NCI-H128 (cell line): ENCODE measurements at regions not wholly inside any gene's neighbourhood (a gene's known extent, or its start where the extent isn't known, plus 50 kb on each side); places are given as distances from the start of the nearest gene placed in this dataset.
A peak's percentile ranks its signal among the peaks of the same experiment; 100 is the strongest.

Experiments
- DNase-seq: peaks from one replicate; lab custom pipeline; 2025; ENCODE audit not compliant: unreplicated experiment; lab: John Stamatoyannopoulos, UW

DNA sequence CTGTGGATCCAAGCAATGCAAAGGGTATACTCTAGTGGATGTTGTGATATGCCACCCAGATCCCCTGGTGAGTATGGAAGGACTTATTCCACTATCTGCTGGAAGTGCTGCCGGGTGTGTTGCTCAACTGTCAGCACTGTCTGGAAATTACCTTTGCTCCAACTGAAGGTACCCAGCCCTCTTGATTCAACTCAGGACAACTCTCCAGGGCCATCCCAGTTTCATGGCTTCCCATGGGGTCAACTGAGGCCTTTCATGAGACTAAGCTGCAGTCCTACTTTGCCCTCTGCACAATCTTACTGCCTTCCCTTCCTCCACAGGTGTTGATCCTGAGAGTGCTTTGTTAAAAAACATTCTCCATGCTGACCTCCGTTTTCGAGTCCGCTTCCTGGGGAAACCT is 99.8 kb downstream of the SPRY1 start:
- DNase-seq: no peak

DNA sequence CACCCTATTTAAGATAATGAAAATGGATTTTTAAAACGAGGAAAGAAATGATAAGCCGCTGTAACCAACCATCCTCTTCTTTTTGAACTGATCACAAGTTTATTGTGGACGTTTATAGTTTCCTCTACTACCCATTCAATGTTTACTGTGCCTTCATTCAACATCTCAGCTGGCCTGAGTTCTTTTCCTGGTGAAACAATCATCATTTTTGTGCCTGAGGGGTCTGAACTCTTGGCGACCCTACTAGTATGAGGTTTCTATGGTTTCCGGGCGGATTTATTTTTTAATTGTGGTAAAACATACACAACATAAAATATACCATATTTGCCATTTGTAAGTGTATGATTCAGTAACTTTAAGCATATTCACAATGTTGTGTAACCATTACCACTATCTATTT is 100.7 kb downstream of the SPRY1 start:
- DNase-seq: no peak

DNA sequence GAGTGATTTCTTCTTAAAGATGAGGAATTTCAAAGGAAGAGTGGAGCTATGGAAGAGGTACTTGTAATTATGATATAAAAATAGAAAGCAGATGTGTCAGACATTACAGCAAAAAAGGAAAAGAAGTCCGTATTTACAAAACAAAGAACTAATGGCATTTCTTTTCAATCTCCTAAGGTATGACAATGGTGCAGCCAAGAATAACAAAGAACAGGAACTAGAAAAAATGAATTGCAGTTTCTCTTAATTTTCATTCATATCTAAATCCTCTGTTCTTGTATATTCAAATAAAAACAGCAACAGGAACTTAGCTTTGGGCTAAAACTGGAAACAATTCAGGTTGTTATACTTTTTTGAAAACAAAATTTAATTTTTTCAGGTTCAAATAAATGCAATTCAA is 105.1 kb downstream of the SPRY1 start:
- no peak for DNase-seq

DNA sequence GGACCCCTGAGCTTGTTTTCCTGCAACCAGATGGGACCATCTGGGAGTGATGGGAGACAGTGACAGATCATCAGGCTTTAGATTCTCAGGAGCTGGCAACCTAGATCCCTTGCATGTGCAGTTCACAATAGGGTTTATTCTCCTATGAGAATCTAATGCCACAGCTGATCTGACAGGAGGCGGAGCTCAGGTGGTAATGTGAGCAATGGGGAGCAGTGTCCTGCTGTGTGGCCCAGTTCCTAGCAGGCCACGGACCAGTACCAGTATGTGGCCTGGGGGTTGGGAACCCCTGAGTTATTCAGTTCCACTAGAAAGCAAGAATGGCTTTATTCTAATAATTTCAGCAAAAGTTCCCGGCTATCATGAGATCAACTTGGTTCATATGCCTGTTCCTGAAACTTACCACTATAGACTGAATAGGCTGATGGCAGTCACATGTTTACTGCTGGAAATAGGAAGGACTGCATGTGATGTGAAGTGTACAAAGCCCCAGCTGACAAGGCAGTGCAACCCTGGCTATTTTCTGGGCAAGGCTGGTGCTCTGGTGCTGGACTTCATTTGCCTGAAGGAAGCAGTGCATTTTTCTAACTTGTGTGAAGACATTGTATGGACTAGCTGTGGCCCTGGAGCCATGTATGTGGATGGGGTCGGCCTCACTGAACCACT is 107.2 kb downstream of the SPRY1 start:
- no peak for DNase-seq

DNA sequence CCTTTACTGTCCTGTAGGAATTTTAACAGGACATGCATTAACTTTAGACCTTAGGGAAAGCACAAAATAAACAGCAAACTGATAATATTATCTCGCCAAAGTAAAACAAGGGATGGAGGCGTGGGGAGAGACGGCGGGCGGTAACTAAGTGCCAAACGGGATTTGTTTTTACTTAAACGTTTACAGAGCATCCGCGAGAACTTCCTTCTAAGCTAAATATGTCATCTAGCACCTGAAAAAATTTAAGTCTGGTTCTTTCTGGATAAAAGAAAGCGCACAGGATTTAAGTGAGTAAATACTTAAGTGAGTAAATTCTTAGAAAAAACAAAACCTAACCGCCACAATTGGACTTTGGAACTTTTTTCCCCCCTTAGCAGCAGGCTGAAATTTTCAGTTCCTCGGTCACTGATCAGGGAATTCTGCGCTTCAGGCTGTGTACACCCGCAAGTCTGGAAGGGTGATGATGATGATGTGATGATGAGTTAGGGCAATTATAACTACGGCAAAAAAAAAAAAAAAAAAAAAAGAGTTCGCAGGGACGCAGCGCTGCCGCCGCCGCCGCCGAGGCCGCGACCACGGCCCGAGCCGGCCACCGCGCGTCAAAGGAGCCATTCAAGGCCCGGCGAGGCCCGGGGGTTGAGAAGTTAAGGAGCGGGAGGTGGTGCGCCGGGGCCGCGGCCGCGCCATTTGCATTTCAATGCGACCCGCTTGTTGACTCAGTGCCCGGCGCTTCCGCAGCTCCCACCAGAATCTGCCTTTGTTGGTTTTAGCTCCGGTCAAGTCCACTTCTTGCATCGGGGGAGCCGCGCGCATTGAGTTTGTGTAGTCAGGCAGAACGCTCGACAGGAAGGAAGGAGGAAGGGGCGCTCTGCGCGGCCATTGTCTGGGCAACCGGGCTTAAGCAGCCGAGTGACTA is 108.8 kb downstream of the SPRY1 start:
- DNase-seq: peak; percentile 58

DNA sequence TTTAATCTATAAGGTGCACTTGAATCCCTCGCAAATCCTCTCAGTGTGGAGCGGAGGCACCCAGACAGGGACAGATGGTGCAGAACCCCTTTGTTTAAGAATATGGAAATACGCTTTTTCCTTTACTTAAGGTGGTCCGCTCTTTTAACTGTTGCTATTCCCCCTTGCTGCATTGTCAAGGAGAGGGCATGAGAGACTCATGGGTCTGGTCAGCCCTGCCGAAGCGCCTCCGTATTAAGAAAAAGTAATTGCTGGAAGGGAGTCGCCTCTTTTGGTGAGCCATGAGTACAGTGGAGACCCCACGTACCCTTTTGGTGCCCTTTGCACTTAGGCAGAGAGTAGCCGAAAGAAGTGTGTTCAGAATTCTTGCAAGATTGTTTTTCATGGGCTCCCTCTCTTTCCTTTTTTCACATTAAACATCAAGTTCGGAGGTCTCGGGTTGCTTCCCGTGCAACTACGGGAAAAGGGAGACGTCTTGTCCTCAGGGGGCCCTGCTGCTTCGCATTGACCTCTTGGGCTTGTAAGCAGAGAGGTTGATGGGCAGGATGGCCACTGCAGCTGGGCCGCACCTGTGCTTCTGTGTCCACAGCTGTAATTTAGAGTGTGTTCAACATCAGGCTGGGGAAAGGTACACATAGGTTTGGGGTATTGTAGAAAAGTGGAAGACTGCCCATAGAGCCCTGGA is 109.6 kb downstream of the SPRY1 start:
- DNase-seq: no peak

DNA sequence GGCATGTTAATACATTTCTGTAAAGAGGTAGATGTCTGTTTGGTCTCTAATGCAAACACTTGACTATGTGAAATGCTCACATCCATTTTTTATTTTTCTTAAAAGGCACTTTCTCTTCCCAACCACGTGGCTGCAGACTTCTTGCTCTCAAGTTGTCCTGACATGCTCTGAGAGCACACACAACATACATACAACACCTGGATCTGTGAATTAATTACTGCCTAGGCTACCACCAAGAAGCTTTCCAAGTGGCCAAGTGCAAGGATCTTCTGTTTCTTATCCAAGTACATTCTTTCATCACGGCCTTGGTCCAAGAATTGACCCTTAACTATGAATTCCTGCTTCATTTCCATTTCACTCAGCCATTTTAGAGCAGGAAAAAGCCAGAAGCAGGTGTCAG is 110.8 kb downstream of the SPRY1 start:
- DNase-seq: no peak

DNA sequence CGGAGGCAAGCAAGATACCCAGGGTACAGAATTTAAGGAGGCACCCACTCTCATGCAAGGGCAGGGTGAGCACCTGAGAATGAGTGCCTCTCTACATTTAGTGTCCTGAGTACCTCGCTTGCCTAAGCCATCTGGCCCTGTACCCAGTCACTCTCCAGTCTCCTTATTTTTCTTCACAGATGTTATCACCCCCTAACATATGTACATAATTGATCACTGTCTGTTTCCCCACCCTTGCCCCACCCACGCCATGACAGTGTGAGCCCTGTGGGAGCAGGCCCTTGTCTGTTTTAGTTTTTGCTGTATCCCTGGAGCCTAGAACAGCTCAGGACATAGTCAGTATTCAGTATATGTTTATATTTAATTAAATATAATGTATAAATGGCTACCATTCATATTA is 113.6 kb downstream of the SPRY1 start:
- no peak for DNase-seq

DNA sequence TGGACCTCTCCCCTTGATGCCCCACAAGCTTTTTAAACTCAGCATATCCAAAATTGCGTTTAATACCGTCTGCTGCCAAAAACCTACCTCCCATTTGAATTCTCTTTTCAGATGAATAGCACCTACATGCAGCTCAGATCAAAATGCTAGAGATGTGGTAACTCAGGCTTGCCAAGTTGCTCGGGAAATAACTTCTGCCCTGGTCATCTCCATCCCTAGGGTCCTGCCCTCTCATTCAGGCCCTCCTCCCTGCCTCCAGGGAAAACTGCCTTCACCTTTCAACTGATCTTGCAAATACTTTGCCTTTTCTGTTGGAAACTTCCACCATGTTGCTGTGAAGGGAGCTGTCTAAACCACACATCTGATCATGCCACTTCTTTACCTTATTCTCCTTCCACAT is 114.1 kb downstream of the SPRY1 start:
- DNase-seq: no peak

DNA sequence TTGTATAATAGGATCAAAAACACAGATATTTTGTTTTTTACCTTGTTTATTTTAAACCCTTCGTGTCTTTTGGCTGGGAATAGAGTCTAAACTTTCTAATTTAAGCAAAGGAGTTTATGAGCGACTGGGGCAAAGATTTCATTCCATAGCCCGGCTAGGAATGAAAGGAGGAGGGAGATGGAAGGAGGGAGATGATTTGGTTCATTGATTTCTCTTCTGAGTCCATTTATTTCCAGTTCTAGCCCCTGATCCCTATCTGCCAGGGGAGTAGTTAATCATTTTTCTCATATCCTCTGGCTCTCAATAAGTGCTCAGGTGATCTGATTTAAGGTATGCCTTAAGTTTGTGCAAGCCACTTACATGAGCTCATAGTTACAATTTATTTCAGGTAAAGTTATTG is 120.0 kb downstream of the SPRY1 start:
- no peak for DNase-seq

DNA sequence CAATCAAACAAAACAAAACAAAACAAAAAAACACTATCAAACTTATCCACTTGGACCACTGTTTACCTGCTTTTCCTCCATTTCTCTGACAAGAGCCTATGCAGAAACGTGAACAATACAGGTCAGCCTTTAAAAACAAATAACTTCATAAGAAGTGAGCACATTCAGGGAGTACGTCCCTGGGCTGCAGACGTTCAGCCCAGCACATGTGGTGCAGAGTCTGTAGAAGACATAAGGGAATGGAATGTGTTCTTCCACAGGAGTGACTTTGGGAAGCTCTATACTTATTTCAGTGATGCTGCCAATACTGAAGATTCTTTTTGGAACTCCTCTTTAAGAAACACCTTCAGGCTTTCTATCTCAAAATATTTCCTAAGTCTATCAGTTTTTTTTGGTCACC is 120.6 kb downstream of the SPRY1 start:
- DNase-seq: no peak

DNA sequence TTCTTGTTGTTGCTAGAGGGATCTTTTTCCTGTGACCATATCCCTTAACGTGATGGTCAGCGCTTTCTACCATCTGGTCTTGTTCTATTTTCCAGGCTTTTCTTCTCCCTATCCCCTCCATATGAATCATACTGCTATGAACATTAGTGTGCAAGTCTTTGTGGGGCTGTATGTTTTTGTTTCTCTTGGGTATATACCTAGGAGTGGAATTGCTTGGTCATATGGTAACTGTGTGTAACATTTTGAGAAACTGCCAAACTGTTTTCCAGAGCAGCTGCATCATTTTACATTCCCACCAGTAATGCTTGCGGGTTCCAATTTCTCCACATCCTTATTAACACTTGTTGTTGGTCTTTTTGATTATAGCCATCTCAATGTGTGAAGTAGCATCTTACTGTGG is 121.4 kb downstream of the SPRY1 start:
- DNase-seq: no peak

DNA sequence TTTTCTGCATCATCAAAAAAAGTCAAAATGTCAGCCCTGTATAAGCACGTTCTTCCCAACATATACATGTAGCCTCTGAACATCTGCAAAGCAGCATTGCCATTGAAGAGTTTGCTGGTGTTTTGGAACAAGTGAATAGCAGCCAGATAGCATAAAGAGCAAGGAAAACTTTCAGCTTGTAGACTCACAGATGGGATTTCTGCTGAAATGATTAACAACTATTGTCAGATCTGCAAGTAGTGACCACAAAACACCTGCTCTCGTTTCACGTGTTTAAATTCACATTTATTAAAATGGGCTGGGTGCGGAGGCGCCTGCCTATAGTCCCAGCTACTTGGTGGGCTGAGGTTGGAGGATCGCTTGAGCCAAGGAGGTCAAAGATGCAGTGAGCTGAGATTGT is 123.7 kb downstream of the SPRY1 start:
- DNase-seq: no peak

DNA sequence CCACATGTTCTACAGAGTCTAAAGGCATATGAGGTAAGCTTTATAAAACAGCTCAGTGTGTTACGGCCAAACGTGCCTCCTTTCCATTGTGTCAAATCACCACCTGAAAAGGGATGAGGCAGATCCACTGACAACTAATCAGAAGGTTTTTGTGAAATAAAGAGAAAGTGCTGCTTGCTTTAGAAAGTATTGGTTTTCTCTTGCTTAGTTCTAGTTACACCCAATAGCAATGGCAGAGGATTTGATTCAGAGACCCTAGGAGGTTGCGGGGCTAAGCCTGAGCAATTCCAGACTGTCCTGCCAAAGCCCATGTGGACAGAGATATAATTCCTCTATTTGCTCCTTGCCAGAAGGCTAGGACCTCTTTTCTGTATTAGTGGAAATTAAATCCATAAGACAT is 125.5 kb downstream of the SPRY1 start:
- DNase-seq: no peak

DNA sequence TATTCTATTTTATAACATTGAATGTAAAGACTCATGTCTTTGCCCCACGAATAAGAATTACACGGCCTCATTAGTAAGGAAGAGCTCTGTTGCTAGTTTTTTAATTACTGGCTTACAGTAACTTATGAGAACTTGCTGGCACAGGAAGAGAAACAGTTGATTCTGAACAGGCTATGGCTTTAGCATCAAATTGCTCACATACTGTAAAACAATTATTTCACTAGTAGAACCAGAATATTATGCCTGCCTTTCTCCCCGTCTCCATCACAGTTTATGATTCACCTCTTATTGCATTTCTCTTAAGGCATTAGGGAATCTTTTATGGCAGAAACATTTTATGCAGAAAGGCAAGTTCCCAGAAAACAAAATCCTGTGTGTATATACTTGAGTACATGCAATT is 126.1 kb downstream of the SPRY1 start:
- DNase-seq: no peak

DNA sequence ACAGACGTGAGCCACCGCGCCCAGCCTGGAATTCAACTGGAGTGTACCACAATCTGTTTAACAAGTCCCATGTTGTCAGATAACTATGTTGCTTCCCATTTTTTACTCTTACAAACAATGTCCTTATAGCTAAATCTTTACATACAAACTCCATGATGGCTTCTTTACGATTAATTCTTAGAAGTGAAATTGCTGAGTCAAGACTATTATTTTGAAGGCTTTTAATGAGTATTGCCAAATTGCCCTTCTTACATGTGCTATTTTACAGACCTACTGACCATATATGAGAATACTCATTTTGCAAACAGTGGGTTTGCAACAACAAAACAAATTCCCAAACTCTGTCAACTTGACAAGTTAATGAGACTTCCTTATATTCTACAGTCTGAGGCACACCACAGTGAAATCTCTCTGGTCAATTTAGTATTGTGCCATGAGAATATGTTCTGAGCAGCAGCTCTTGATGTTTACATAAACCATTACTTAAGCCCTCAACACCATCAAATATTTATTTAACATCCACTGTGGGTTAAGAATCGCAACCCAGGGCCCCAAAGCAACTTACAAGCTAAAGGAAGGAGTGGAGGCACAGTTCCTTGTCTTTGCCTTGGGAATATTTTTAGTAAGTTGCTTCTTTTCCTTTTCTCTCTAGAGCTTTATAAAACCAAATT is 128.5 kb downstream of the SPRY1 start:
- no peak for DNase-seq

DNA sequence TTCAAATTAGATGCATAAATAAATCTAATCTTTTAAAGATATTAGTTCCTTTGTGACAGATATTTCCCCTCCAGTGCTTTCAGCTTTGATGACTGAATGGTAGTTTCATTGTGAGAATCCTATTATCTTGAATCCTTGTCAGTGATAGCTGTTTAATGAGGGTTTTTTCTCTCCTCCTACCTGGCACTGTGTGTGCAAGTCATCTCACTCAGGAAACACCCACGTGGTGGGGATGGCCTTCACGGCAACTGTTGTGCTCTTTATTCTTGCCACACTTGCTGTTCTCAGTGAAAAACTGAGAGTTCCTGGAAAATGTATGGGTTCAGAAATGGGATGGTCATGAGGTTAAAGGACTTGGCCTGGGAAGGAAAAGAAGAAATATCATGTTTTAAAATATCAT is 129.9 kb downstream of the SPRY1 start:
- no peak for DNase-seq

DNA sequence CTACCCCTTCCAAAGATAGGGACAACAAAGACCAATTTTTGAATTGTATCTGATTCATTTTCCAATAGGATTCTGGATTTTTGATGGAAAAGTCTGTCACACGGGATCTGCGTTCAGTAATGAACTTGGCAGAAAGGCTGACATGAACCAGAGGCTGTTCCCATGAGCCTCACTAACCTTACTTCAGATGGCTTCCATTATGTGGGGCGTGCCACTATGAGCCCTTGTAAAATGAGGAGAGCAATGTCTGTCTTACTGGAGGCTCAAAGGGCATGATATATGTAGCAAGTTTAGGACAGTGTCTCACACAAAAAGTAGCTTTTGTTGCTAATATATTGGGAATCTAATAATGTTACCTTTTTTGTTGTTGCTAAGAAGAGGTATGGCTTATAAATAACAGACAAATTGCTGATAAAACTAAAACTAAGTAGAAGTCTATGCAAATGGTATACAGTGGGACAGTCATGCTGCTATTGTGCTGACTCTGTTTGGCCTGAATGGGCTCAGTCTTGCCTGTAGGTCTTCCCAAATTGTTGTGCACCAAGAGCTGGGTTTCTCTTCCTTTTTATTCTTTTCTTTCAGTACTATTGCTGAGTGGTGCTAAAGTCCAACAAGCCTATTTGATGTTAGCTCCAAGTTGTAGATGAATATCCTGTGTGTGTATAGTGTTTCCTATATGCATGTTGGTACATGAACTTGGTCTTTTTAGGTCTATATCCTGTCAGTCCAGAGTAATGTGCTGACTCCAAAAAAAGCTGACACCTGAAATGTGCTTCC is 132.1 kb downstream of the SPRY1 start:
- DNase-seq: no peak

DNA sequence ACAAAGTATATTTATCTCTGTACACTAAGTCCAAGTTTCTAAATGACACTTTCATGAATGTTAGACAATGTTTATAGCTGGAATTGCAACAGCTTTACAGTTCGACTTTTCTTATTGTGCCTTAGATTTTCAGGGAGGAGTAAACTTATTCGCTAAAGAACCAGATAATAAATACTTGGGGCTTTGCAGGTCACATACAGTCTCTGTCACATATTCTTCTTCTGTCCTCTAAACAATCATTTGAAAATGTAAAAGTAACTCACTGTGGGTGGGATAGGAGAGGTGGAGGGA is 132.6 kb downstream of the SPRY1 start:
- DNase-seq: no peak

DNA sequence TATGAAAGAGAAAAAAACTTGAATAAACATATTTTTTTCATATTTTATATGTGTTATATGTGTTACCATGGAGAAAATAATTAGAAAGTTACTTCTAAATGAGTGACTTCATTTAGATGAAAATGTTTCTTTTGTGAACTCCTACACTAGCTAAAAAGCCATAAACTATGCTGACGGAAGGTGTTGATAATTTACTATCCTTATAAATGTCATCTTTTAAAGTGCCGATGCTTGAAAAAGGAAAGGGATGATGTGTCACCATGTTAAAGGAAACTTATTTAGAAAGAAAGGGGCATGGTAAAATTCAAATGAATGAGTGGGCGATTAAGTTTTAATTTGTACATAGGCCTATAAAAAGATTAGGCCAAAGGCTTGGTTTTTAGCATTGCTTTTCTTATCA is 133.8 kb downstream of the SPRY1 start:
- no peak for DNase-seq
